Upper lobe of left lung (tissue), 6 donors: ENCODE measurements at regions not wholly inside any gene's neighbourhood (a gene's known extent, or its start where the extent isn't known, plus 50 kb on each side); places are given as distances from the start of the nearest gene placed in this dataset.

Experiments used
- ATAC-seq, 2 donors: fragments of 200-7000 bp; cut with Tn5 transposase; one replicate each; pipeline ENCODE4 v1.9.1; 2022; ENCODE audit warnings: mild to moderate bottlenecking in 2 of 2, moderate library complexity in 2 of 2; ENCODE audit not compliant: low FRiP score in 2 of 2
- DNase-seq, 2 donors: peaks; one replicate each; pipeline ENCODE4 v3.0.0-alpha.2; 2019 to 2020
- H3K27ac ChIP-seq, 4 donors: fragments of 200-600 bp; sonication (generic); one replicate each; pipeline ENCODE4 v1.5.1; 2016 to 2019
- H3K27me3 ChIP-seq, 4 donors: fragments of 200-600 bp; sonication (generic); one replicate each; pipeline ENCODE4 v1.5.1; 2017 to 2019
- H3K36me3 ChIP-seq, 4 donors: fragments of 200-600 bp; sonication (generic); one replicate each; pipeline ENCODE4 v1.5.1; 2016 to 2019
- H3K4me1 ChIP-seq, 4 donors: fragments of 200-600 bp; sonication (generic); one replicate each; pipeline ENCODE4 v1.5.1; 2018 to 2019
- H3K4me3 ChIP-seq, 4 donors: fragments of 200-600 bp; sonication (generic); one replicate each; pipeline ENCODE4 v1.5.1; 2017 to 2019; ENCODE audit warnings: mild to moderate bottlenecking in 2 of 4, moderate library complexity in 1 of 4
- H3K9me3 ChIP-seq, 4 donors: fragments of 200-600 bp; sonication (generic); one replicate each; pipeline ENCODE4 v1.5.1; 2018 to 2019
- EP300 ChIP-seq, 4 donors: sonication (generic); formaldehyde crosslinking; IDR thresholded peaks; one replicate each; pipeline ENCODE4 v1.5.1; 2017; ENCODE audit warnings: antibody characterized with exemption in 4 of 4, control low read depth in 2 of 4
- POLR2A ChIP-seq, 4 donors: fragments of 450-650 bp; IDR thresholded peaks; one replicate each; pipeline ENCODE4 v1.5.1; 2016 to 2017; ENCODE audit warnings: antibody characterized with exemption in 4 of 4, mild to moderate bottlenecking in 2 of 4
- POLR2AphosphoS5 ChIP-seq, 2 donors: sonication (generic); formaldehyde crosslinking; IDR thresholded peaks; one replicate each; pipeline ENCODE4 v1.5.1; 2017; ENCODE audit warnings: antibody characterized with exemption in 2 of 2
- WGBS, 2 donors: methylation state at CpG; one replicate each; pipeline ENCODE4 v1.1.5; 2017 to 2018; 5-methylcytosine and 5-hydroxymethylcytosine counted together
- TF ChIP-seq, protein P1 (sequence below), 6 experiments: fragments of 450-650 bp in 4 of 6; fragments of 200-600 bp in 2 of 6; sonication (generic) in 2 of 6; IDR thresholded peaks; one replicate each; pipeline ENCODE4 v1.5.1; 2016 to 2019; ENCODE audit warnings: antibody characterized with exemption in 6 of 6
- donor health status: DM: no; HTN: no; CAD: no; lungs with moderate emphysema.
- donor health status: DM: no; HTN: yes; CAD: no; lungs with severe emphysema.

DNA sequence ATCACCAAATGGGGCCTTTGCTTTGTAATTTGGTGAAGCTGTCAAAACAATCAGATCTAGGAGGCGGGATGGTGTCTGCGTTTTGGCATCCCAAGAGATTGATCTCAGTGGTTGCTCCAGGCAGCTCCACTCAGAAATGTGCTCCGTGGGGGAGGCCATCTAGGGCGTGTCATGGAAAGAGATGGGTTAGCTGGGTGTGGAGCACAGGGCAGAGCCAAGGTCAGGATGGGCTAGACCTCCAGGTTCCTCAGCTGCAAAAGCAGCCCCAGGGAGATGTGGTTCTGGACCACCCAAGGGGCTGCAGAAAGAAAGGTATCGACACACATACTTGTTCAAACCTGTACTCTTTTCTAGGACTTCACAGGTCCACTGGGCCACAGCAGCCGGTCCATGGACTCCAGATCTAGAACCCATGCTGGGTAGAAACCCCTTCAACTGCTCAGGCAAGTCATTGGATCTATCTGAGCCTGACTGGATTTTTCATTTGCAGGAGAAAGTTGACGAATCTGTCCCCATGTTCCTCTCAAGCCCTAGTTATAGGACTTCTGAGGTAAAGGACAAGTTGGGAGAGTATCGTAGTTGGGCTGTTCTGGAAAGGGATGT, 270.2 kb upstream of the RPL38 start:
- no peaks in the 10 kb centered on the region for H3K4me1 ChIP-seq
- no peak overlapping the region for H3K27ac ChIP-seq
- H3K4me3 ChIP-seq = no peak overlapping the region
- no peaks in the 10 kb centered on the region for H3K27me3 ChIP-seq
- DNase-seq (no peak), ATAC-seq (no peak)
- H3K36me3 ChIP-seq = no peaks in the 10 kb centered on the region
- WGBS, 2 donors = 85 to 89% methylated on average over 8 of the region's 8 CpGs
- TF ChIP-seq POLR2AphosphoS5 (IDR thresholded peaks at IDR 0.05) (no peak), EP300 (IDR thresholded peaks at IDR 0.05) (no peak), POLR2A (IDR thresholded peaks at IDR 0.05) (no peak)
- TF ChIP-seq, protein P1, sequence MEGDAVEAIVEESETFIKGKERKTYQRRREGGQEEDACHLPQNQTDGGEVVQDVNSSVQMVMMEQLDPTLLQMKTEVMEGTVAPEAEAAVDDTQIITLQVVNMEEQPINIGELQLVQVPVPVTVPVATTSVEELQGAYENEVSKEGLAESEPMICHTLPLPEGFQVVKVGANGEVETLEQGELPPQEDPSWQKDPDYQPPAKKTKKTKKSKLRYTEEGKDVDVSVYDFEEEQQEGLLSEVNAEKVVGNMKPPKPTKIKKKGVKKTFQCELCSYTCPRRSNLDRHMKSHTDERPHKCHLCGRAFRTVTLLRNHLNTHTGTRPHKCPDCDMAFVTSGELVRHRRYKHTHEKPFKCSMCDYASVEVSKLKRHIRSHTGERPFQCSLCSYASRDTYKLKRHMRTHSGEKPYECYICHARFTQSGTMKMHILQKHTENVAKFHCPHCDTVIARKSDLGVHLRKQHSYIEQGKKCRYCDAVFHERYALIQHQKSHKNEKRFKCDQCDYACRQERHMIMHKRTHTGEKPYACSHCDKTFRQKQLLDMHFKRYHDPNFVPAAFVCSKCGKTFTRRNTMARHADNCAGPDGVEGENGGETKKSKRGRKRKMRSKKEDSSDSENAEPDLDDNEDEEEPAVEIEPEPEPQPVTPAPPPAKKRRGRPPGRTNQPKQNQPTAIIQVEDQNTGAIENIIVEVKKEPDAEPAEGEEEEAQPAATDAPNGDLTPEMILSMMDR (IDR thresholded peaks at IDR 0.05) = no peak
- H3K9me3 ChIP-seq = no peaks in the 10 kb centered on the region

GRCh38 chr17:73933871-73934270, 269.6 kb upstream of the RPL38 start:
- no peaks in the 10 kb centered on the region for H3K36me3 ChIP-seq
- no peak for TF ChIP-seq EP300 (IDR thresholded peaks at IDR 0.05)
- TF ChIP-seq, protein P1 (IDR thresholded peaks at IDR 0.05) = no peak
- no peak for TF ChIP-seq POLR2AphosphoS5 (IDR thresholded peaks at IDR 0.05)
- no peak for TF ChIP-seq POLR2A (IDR thresholded peaks at IDR 0.05)
- no peak overlapping the region for H3K27ac ChIP-seq
- H3K4me1 ChIP-seq = no peaks in the 10 kb centered on the region
- DNase-seq (no peak), ATAC-seq (no peak)
- H3K4me3 ChIP-seq = no peak overlapping the region
- H3K9me3 ChIP-seq = no peaks in the 10 kb centered on the region
- no peaks in the 10 kb centered on the region for H3K27me3 ChIP-seq

GRCh38 chr17:73934696-73935095, 268.8 kb upstream of the RPL38 start:
- H3K36me3 ChIP-seq = no peaks in the 10 kb centered on the region
- WGBS, 2 donors = 39% methylated on average over 2 of the region's 2 CpGs
- no peaks in the 10 kb centered on the region for H3K9me3 ChIP-seq
- TF ChIP-seq, protein P1 (IDR thresholded peaks at IDR 0.05) = no peak
- TF ChIP-seq POLR2A (IDR thresholded peaks at IDR 0.05) (no peak), EP300 (IDR thresholded peaks at IDR 0.05) (no peak), POLR2AphosphoS5 (IDR thresholded peaks at IDR 0.05) (no peak)
- H3K27ac ChIP-seq = no peak overlapping the region
- no peak for ATAC-seq
- DNase-seq = no peak
- H3K27me3 ChIP-seq = no peaks in the 10 kb centered on the region
- H3K4me3 ChIP-seq = no peak overlapping the region
- no peaks in the 10 kb centered on the region for H3K4me1 ChIP-seq

GRCh38 chr17:73936908-73937627, 266.4 kb upstream of the RPL38 start:
- Histone ChIP-seq H3K9me3 (no peaks in the 10 kb centered on the region), H3K4me3 (no peak overlapping the region), H3K27ac (no peak overlapping the region), H3K4me1 (no peaks in the 10 kb centered on the region), H3K36me3 (no peaks in the 10 kb centered on the region), H3K27me3 (no peaks in the 10 kb centered on the region)
- 88% methylated on average over 8 of the region's 8 CpGs for WGBS, 2 donors
- DNase-seq (no peak), ATAC-seq (no peak)
- TF ChIP-seq POLR2A (IDR thresholded peaks at IDR 0.05) (no peak), EP300 (IDR thresholded peaks at IDR 0.05) (no peak), POLR2AphosphoS5 (IDR thresholded peaks at IDR 0.05) (no peak)
- TF ChIP-seq, protein P1 (IDR thresholded peaks at IDR 0.05) = no peak

- 85 to 90% methylated on average over 2 of the region's 2 CpGs for WGBS, 2 donors
- ATAC-seq = no peak
- TF ChIP-seq POLR2AphosphoS5 (IDR thresholded peaks at IDR 0.05) = no peak
- no peak for TF ChIP-seq EP300 (IDR thresholded peaks at IDR 0.05)
- TF ChIP-seq, protein P1 (IDR thresholded peaks at IDR 0.05) = no peak
- no peak for TF ChIP-seq POLR2A (IDR thresholded peaks at IDR 0.05)
- Histone ChIP-seq H3K9me3 (no peaks in the 10 kb centered on the region), H3K4me3 (no peak overlapping the region), H3K27me3 (no peaks in the 10 kb centered on the region), H3K36me3 (no peaks in the 10 kb centered on the region), H3K4me1 (no peaks in the 10 kb centered on the region), H3K27ac (no peak overlapping the region)
- no peak for DNase-seq
Measured at GRCh38 chr17:73938706-73939105, 264.8 kb upstream of the RPL38 start.
